ENCODE measurements at regions not wholly inside any gene's neighbourhood (a gene's known extent, or its start where the extent isn't known, plus 50 kb on each side); places are given as distances from the start of the nearest gene placed in this dataset.

DNA sequence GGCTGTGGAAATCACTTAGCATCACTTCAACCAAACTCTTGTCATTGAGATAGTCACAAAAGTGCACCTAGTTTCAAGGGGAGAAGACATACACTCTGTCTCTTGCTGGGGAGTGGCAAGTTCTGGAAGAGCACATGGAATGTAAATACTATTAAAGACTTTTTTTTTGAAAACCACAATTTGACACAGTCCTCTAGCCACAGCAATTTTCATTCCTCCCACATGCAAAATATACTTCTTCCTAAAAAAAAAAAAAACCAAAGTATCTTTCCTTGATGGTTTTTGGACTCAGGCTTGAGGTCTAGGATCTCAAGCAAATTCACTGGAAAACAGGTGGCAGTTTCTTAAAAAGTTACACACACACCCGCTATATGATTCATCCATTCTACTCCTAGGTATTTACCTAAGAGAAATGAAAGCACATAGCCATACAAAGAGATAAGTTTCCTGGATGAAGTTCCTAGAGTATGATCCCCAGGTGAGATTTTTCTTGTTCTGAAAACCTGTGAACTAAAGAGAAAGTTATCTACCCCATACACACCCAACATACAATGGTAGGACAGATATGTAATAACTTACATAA, 295.8 kb downstream of the SP3 start:
- no peak for DNase-seq
- Mint-ChIP-seq H3K27ac (no peak overlapping the region), H3K27me3 (peaks cover 25% of the 10 kb centered on the region), H3K4me3 (no peak overlapping the region), H3K9me3 (no peaks in the 10 kb centered on the region), H3K36me3 (ENCODE audit: low read depth) (no peaks in the 10 kb centered on the region), H3K4me1 (no peaks in the 10 kb centered on the region)
- ChIA-PET CTCF (no interaction called here), POLR2A (no interaction called here)

DNA sequence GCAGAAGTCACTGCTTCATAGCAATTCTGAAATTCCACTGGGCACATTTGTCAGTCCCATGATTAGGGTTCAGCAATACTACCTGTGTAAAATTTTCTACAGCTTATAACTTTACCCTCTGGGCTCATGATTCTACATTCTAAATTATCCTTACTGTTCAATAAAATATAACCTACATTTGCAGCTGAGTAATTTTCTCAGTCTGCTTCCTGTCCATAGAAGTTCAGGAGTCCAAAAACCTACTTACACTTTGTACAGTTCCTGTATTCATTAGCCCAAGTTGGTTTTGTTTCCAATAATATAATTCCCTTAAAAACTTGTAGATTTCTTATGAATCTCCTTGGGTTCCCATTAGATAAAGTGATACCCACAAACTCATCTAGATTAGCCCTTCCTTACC, 295.3 kb downstream of the SP3 start:
- Mint-ChIP-seq H3K36me3 (ENCODE audit: low read depth) (no peaks in the 10 kb centered on the region), H3K9me3 (no peaks in the 10 kb centered on the region), H3K27ac (no peak overlapping the region), H3K4me3 (no peak overlapping the region), H3K27me3 (peaks cover 22% of the 10 kb centered on the region), H3K4me1 (no peaks in the 10 kb centered on the region)
- ChIA-PET POLR2A (no interaction called here), CTCF (no interaction called here)
- no peak for DNase-seq

DNA sequence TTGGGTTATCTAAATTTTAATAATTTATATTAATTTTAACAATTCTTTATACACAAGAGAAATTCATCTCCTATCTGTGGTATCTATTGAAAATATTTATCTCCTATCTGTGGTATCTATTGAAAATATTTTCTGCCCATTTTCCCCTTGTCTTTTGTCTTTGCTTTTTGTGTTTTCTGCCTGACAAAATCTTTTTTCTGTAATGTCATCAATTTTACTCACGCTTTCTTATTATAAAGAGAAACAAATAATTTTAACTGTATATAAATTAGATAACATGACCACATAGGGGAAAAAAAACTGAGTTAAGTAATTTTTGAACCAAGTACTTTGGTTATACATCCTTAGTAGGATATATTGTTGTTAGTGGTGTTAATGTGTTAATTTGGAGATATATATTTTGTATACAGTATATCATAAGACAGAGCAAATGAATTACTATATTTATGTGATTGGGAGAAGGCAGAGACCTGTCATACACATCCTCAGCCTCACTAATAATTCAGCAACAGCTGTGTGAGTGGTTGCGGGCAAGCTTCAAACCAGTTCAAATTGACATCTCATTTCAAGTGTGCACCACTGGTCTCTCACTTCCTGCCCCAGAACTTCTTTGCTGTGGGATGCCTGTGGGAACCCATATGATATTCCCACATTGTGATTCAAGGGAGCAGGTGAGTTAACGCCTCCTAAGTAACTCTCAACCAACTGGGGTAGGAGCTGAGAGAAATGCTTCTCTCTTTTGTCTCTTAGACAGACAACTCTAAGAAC, 292.4 kb downstream of the SP3 start:
- POLR2A ChIA-PET, result no interaction called here
- no peaks in the 10 kb centered on the region for H3K36me3 Mint-ChIP-seq (ENCODE audit: low read depth)

DNA sequence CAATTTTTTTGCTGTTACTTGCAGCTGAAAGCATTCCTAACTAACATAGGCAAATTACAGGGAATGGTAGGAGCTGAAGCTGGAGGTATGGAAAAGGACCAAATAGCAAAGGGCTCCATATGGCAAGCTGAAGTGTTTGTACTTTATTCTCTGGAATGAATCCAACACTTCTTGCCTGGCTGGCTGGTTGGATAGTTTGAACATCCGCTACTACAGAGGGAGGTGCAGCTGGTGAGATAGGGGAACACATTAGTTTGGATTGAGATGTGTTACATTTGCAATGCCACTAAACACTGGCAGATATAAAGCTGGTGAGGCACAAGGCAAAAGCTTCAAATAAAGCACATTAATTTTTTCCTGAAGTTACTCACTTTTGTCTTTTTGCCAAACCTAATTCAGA, 291.5 kb downstream of the SP3 start:
- no peak overlapping the region for H3K4me3 Mint-ChIP-seq
- peaks cover 2% of the 10 kb centered on the region for H3K9me3 Mint-ChIP-seq
- POLR2A ChIA-PET, result no interaction called here
- no peak for DNase-seq
- no peak overlapping the region for H3K27ac Mint-ChIP-seq
- no peaks in the 10 kb centered on the region for H3K4me1 Mint-ChIP-seq
- CTCF ChIA-PET, result no interaction called here
- no peaks in the 10 kb centered on the region for H3K36me3 Mint-ChIP-seq (ENCODE audit: low read depth)
- peaks cover 21% of the 10 kb centered on the region for H3K27me3 Mint-ChIP-seq

More for the DNA sequence above, 292.4 kb downstream of the SP3 start:
- DNase-seq, result no peak
- Mint-ChIP-seq H3K27ac (no peak overlapping the region), H3K27me3 (peaks cover 22% of the 10 kb centered on the region), H3K4me3 (no peak overlapping the region), H3K9me3 (peaks cover 2% of the 10 kb centered on the region), H3K4me1 (no peaks in the 10 kb centered on the region)
- CTCF ChIA-PET, result no interaction called here

DNA sequence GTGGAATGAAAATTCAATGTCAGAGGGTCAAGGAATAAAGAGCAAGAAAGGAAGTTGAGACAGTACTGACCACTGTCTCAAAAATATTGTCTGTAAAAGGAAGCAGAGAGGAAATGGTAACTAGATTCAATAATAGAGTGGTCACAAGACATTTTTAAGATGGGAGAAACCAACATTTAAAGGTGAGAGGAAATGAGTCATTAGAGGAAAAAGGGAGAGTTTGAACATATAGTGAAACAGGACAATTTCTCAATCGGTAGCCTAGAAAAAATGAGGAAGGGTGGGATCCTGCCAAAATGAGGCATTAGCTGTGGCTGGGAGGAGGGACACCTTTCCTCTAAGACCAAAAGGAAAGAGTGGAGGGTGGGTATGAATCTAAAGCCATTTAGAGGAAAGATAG, 288.5 kb downstream of the SP3 start:
- Mint-ChIP-seq H3K27ac (no peak overlapping the region), H3K36me3 (ENCODE audit: low read depth) (no peaks in the 10 kb centered on the region), H3K9me3 (peaks cover 2% of the 10 kb centered on the region), H3K4me3 (no peak overlapping the region), H3K27me3 (peaks cover 13% of the 10 kb centered on the region), H3K4me1 (no peaks in the 10 kb centered on the region)
- no peak for DNase-seq
- ChIA-PET POLR2A (no interaction called here), CTCF (no interaction called here)

DNA sequence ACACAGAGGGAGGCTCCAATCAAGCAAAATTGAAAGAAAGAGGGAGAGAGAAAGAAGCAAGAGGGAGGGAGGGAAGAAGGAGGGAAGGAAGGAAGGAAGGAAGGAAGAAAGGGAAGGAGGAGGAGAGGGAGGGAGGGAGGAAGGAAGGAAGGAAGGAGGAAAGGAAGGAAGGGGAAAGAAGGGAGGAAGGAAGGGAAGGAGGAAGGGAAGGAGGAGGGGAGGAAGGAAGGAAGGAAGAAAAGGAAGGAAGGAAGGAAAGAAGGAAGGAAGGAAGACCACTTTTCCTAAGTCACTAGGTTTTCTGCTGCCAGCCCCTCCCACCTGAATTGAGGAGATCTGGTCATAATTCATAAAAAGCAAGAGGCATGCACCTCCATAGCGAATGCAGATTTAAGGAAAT, 287.0 kb downstream of the SP3 start:
- Mint-ChIP-seq H3K36me3 (ENCODE audit: low read depth) (no peaks in the 10 kb centered on the region), H3K4me3 (no peak overlapping the region), H3K27me3 (peaks cover 13% of the 10 kb centered on the region), H3K27ac (no peak overlapping the region), H3K4me1 (no peaks in the 10 kb centered on the region), H3K9me3 (peaks cover 2% of the 10 kb centered on the region)
- ChIA-PET CTCF (no interaction called here), POLR2A (no interaction called here)
- no peak for DNase-seq

DNA sequence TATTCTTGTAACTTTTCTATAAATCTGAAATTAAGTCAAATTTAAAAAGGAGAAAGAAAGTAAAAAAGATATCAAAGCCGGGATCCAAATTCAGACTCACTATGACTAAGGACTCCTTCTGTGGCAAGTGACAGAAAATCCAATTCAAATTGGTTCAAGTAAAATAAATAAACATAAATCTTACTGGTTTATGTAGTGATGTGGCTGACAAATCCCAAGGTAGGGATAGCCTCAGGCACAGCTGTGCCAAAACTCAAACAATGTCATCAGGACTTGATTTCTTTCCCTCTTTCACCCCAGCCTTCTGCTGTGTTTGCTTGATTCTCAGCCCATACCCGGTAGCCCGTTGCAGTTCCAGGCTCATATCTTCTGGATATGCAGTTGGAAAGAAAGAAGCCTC, 284.6 kb downstream of the SP3 start:
- no peak for DNase-seq
- Mint-ChIP-seq H3K4me1 (no peaks in the 10 kb centered on the region), H3K9me3 (peaks cover 2% of the 10 kb centered on the region), H3K27me3 (peaks cover 9% of the 10 kb centered on the region), H3K27ac (no peak overlapping the region), H3K36me3 (ENCODE audit: low read depth) (no peaks in the 10 kb centered on the region), H3K4me3 (no peak overlapping the region)
- POLR2A ChIA-PET, result no interaction called here
- CTCF ChIA-PET, result no interaction called here

DNA sequence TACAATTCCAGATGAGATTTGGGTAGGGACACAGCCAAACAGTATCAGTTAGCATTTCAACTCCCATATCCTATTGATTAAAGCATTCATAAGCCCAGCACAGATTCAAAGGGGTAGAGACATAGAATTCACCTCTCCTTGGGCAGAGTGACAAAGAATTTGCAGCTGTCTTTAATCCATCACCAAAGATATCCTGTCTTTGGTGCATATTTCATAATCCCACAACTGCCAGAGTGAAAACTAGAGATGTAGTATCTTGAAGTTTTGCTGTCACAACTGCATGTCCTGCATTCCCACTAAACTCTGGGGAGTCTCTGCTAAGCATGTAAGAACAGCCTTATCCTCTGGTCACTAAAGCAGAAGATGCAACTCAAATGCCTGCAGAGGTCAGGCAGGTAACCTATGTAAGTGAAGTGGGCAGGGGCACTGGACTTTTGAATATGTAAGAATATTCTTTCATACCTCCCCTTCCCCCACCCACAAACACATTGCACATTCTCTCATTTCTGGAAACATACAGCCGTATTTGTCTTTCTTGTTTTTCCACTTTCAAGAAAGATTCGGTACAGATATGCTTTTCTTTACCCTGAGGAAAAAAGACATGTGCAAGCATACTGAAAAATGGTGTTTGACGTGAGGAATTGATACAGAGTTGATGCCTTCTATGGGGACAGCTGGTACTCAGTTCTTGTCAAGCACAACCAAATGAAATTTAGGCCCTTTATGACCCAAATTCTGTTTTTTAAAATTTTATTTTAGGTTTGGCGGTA, 283.1 kb downstream of the SP3 start:
- Mint-ChIP-seq H3K27ac (no peak overlapping the region), H3K4me3 (no peak overlapping the region), H3K4me1 (no peaks in the 10 kb centered on the region), H3K27me3 (peaks cover 7% of the 10 kb centered on the region), H3K36me3 (ENCODE audit: low read depth) (no peaks in the 10 kb centered on the region), H3K9me3 (no peaks in the 10 kb centered on the region)
- DNase-seq, result no peak
- CTCF ChIA-PET, result no interaction called here
- POLR2A ChIA-PET, result no interaction called here

DNA sequence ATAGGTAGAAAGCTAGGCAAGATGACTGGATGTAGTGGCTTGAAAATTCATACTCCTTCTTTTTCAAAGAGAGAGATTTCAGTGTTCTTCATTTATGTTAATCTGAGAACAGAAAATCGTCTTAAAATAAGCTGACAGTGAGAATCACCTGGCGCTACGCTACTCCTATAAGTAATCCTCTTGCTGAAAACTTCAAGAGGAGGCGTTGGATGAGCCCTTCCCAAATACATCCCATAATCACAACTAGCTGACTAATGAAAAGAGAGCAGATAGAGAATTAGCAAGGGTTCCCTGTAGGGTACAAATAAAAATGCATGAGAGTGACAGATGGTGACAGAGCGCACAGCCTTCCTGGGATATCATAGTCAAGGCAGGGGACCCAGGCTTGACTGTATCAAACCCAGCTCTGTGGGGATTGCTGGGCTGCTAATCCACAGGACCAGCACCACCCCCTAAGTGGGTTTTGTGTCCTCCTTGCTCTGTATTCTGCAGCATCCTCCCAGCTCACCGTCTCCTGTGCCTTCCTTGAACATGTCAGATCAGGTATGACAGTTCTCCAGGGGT, 280.2 kb downstream of the SP3 start:
- H3K4me1 Mint-ChIP-seq, result no peaks in the 10 kb centered on the region
- H3K4me3 Mint-ChIP-seq, result no peak overlapping the region
- H3K9me3 Mint-ChIP-seq, result no peaks in the 10 kb centered on the region
- no peaks in the 10 kb centered on the region for H3K36me3 Mint-ChIP-seq (ENCODE audit: low read depth)
- H3K27me3 Mint-ChIP-seq, result peaks cover 3% of the 10 kb centered on the region
- H3K27ac Mint-ChIP-seq, result no peak overlapping the region
- ChIA-PET CTCF (no interaction called here), POLR2A (no interaction called here)
- no peak for DNase-seq

DNA sequence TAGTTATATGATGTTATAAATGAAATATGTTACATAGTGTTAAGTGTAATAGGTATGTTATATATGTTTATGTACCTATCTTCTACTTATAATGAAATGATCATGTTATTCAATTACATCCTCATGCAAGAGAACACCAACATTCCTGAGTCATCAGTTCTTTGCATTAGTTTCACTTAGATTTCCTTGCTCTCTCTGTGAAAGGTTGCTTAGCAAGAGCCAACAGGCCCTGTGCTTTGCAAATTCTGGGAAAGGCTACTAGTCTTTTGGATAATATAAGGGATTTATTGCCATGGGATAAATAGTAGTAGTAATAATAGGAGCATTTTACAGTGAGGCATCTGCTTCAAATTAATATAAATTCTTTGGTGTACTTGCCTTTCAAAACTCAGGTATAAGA, 274.8 kb downstream of the SP3 start:
- CTCF ChIA-PET, result no interaction called here
- POLR2A ChIA-PET, result no interaction called here
- no peak overlapping the region for H3K27ac Mint-ChIP-seq

DNA sequence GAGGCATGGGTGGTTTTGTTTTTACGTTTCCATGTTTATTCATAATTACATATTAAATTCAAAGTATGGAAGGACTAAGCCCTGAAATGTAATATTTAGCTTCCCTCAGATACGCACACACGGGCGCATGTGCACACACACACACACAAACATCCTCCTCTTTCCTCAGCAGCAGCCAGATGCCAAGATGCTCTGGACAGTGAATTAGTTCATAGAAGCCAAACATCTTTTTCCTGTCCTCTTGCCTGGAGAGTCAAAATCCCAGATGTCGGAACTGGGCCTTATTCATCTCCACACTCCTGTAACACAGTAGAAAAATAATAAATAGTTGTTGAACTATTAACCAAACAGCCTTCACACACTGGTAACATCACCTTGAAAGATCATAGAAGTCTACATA, 273.1 kb downstream of the SP3 start:
- ChIA-PET CTCF (no interaction called here), POLR2A (no interaction called here)
- Mint-ChIP-seq H3K4me1 (no peaks in the 10 kb centered on the region), H3K4me3 (no peak overlapping the region), H3K9me3 (no peaks in the 10 kb centered on the region), H3K27me3 (no peaks in the 10 kb centered on the region), H3K27ac (no peak overlapping the region), H3K36me3 (ENCODE audit: low read depth) (no peaks in the 10 kb centered on the region)
- DNase-seq, result no peak

More for the DNA sequence above, 274.8 kb downstream of the SP3 start:
- DNase-seq, result no peak
- Mint-ChIP-seq H3K4me1 (no peaks in the 10 kb centered on the region), H3K9me3 (no peaks in the 10 kb centered on the region), H3K4me3 (no peak overlapping the region), H3K27me3 (no peaks in the 10 kb centered on the region), H3K36me3 (ENCODE audit: low read depth) (no peaks in the 10 kb centered on the region)

DNA sequence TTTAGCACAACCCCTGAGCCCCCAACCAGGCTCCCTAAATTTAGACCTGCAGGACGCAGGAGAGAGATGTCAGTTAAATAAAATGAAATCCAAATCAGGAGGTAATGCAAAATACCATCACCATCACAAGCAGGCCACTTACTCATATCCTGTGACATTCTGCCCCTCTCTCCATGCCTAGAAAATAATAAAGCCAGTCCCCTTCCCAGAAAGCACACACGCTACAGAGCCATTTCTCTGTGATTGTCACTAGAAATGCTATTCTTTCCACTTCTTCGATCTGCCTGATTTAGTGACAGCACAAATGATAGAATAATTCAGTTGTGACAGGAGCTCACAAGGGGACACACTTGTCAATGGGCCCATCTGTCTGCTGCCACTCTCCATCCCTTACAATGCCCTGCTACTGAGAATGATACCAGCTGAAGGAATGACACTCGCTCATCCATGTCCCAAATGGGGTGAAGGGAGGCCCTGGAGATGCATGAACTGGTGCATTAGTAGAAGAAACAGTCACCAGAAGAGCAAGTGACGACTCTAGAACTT, 272.1 kb downstream of the SP3 start:
- Mint-ChIP-seq H3K4me1 (no peaks in the 10 kb centered on the region), H3K27me3 (no peaks in the 10 kb centered on the region), H3K9me3 (no peaks in the 10 kb centered on the region), H3K27ac (no peak overlapping the region), H3K4me3 (no peak overlapping the region), H3K36me3 (ENCODE audit: low read depth) (no peaks in the 10 kb centered on the region)
- POLR2A ChIA-PET, result no interaction called here
- no peak for DNase-seq
- CTCF ChIA-PET, result no interaction called here

DNA sequence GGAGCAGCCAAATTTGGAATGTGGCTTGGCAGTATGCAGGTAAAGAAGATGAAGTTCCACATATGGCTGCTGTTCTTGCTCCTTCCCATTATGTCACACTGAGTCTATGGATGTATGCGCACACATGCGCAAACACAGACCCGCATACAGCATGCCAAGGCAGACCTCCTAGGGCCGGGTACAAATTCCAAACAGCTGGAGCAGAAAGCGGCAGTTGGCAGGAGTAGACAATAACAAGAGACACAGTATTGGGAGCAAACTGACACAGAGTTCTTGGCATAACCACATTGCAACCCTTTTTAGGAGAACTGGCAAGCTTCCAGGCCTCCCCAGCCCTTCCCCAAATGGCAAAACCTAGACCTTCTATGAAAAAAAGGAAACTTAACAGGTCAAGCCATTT, 268.9 kb downstream of the SP3 start:
- Mint-ChIP-seq H3K9me3 (no peaks in the 10 kb centered on the region), H3K27ac (no peak overlapping the region), H3K4me3 (no peak overlapping the region), H3K27me3 (no peaks in the 10 kb centered on the region), H3K4me1 (no peaks in the 10 kb centered on the region), H3K36me3 (ENCODE audit: low read depth) (no peaks in the 10 kb centered on the region)
- no peak for DNase-seq
- POLR2A ChIA-PET, result no interaction called here
- CTCF ChIA-PET, result no interaction called here

Measured in activated CD4-positive, alpha-beta memory T cell treated with anti-CD3 and anti-CD28 coated beads, Interleukin-2, amount 10 ng/mL, durations not matched to agents 7 days and 5 days (primary cell).